Neural progenitor cell (in vitro differentiated cells): ENCODE measurements at regions not wholly inside any gene's neighbourhood (a gene's known extent, or its start where the extent isn't known, plus 50 kb on each side); places are given as distances from the start of the nearest gene placed in this dataset.

ENCODE experiments used
- DNase-seq: peaks from one replicate; pipeline ENCODE4 v3.0.0-alpha.2; 2016; ENCODE audit warnings: low spot score
- H2AFZ ChIP-seq: fragments of 200-600 bp; sonication (generic); replicated peaks from 2 replicates; pipeline ENCODE4 v1.6.1; 2016; ENCODE audit warnings: antibody characterized with exemption
- H3F3A ChIP-seq: fragments of 200-600 bp; sonication (generic); 2 replicates; pipeline ENCODE4 v1.6.1; 2016; ENCODE audit warnings: antibody characterized with exemption, low read depth
- H3K27ac ChIP-seq: fragments of 200-600 bp; sonication (generic); 2 replicates; pipeline ENCODE4 v1.5.1; 2016; ENCODE audit warnings: mild to moderate bottlenecking
- H3K27me3 ChIP-seq: fragments of 200-600 bp; sonication (generic); 2 replicates; pipeline ENCODE4 v1.6.1; 2016; ENCODE audit warnings: mild to moderate bottlenecking, moderate library complexity
- H3K36me3 ChIP-seq: fragments of 200-600 bp; sonication (generic); 2 replicates; pipeline ENCODE4 v1.5.1; 2016
- H3K4me1 ChIP-seq: fragments of 200-600 bp; sonication (generic); 2 replicates; pipeline ENCODE4 v1.6.1; 2016; ENCODE audit warnings: mixed run types
- H3K4me2 ChIP-seq: fragments of 200-600 bp; sonication (generic); 2 replicates; pipeline ENCODE4 v1.6.1; 2016
- H3K4me3 ChIP-seq: fragments of 200-600 bp; sonication (generic); 2 replicates; pipeline ENCODE4 v1.5.1; 2016
- H3K79me2 ChIP-seq: fragments of 200-600 bp; sonication (generic); 2 replicates; pipeline ENCODE4 v1.6.1; 2016; ENCODE audit warnings: low read depth
- H3K9ac ChIP-seq: fragments of 200-600 bp; sonication (generic); 2 replicates; pipeline ENCODE4 v1.6.1; 2016
- H3K9me3 ChIP-seq: fragments of 200-600 bp; sonication (generic); 2 replicates; pipeline ENCODE4 v1.5.1; 2016; ENCODE audit warnings: low read depth
- H4K20me1 ChIP-seq: fragments of 200-600 bp; sonication (generic); 2 replicates; pipeline ENCODE4 v1.6.1; 2016; ENCODE audit warnings: low read depth
- H3K27ac Mint-ChIP-seq: 3 replicates; pipeline ENCODE4 v1.8.0; 2021; ENCODE audit warnings: mixed read lengths
- H3K27me3 Mint-ChIP-seq: 2 replicates; pipeline ENCODE4 v1.8.0; 2022; ENCODE audit warnings: low read depth, mild to moderate bottlenecking, inconsistent platforms, moderate library complexity, mixed read lengths; ENCODE audit not compliant: insufficient read depth
- H3K36me3 Mint-ChIP-seq: 3 replicates; pipeline ENCODE4 v1.8.0; 2021; ENCODE audit warnings: mixed read lengths
- H3K4me1 Mint-ChIP-seq: 3 replicates; pipeline ENCODE4 v1.8.0; 2021; ENCODE audit warnings: mixed read lengths
- H3K4me3 Mint-ChIP-seq: 3 replicates; pipeline ENCODE4 v1.8.0; 2021; ENCODE audit warnings: mild to moderate bottlenecking, moderate library complexity, mixed read lengths
- H3K9me3 Mint-ChIP-seq: 3 replicates; pipeline ENCODE4 v1.8.0; 2020; ENCODE audit warnings: mixed read lengths
- EZH2 ChIP-seq: fragments of 200-600 bp; sonication (generic); IDR thresholded peaks from 2 replicates; pipeline ENCODE4 v1.6.1; 2017; ENCODE audit warnings: antibody characterized with exemption, mild to moderate bottlenecking, moderate library complexity
- EZH2phosphoT487 ChIP-seq: fragments of 200-600 bp; sonication (generic); IDR thresholded peaks from 2 replicates; pipeline ENCODE4 v1.6.1; 2017; ENCODE audit warnings: antibody characterized with exemption
- TF ChIP-seq, protein P1 (sequence below): fragments of 200-600 bp; sonication (generic); IDR thresholded peaks from 2 replicates; pipeline ENCODE4 v1.5.1; 2017; ENCODE audit warnings: antibody characterized with exemption, mild to moderate bottlenecking

DNA sequence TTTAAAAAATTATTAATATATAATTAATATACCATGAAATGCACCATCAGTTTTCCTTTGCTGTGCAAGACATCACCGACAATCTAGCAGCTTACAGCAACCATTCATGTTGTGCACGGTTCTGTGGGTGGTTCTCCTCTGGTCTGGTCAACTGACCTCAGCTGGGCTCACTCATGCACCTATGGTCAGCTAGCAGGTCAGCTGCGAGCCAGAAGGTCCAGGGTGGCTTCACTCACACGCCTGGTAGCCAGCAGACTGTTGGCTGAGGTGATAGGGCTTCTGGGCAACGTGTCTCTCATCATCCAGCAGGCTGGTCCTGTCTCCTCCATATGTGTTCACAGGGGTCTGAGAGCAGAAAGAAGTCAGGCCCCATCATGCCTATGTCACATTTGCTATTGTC, 210.4 kb downstream of the KIF26A start:
- Histone ChIP-seq H3K79me2 (no peaks in the 10 kb centered on the region), H3K4me1 (no peaks in the 10 kb centered on the region), H3K27ac (no peak overlapping the region), H3F3A (no peaks in the 10 kb centered on the region), H3K9ac (no peak overlapping the region), H2AFZ (no peak overlapping the region), H3K9me3 (no peaks in the 10 kb centered on the region), H3K27me3 (no peaks in the 10 kb centered on the region), H4K20me1 (no peaks in the 10 kb centered on the region), H3K4me2 (no peak overlapping the region), H3K4me3 (no peak overlapping the region), H3K36me3 (no peaks in the 10 kb centered on the region)
- Mint-ChIP-seq H3K27ac (no peak overlapping the region), H3K9me3 (no peaks in the 10 kb centered on the region), H3K36me3 (no peaks in the 10 kb centered on the region), H3K27me3 (peaks cover 5% of the 10 kb centered on the region), H3K4me3 (no peak overlapping the region), H3K4me1 (peaks cover 5% of the 10 kb centered on the region)
- DNase-seq, result no peak
- TF ChIP-seq EZH2 (no peak), EZH2phosphoT487 (no peak)

DNA sequence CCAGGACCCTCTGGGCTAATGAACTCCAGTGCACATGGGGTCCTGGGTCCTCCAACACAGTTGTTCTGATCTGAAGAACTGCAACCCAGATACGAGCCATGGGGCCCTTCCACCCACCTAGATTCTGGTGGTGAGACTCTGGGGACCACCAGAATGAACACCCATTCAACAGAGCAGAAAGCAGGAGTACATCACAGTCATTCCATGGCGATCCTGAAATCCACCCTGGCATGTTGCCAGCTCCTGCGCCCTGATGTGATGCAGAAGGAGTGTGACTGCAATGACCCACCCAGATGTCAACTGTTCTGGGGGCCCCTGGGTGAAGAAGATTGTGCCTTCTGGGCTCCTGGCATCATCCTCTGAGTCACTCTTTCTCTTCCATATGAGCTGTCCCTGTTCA, 211.6 kb downstream of the KIF26A start:
- no peak overlapping the region for H2AFZ ChIP-seq
- no peaks in the 10 kb centered on the region for H3K36me3 ChIP-seq
- no peak overlapping the region for H3K9ac ChIP-seq

DNA sequence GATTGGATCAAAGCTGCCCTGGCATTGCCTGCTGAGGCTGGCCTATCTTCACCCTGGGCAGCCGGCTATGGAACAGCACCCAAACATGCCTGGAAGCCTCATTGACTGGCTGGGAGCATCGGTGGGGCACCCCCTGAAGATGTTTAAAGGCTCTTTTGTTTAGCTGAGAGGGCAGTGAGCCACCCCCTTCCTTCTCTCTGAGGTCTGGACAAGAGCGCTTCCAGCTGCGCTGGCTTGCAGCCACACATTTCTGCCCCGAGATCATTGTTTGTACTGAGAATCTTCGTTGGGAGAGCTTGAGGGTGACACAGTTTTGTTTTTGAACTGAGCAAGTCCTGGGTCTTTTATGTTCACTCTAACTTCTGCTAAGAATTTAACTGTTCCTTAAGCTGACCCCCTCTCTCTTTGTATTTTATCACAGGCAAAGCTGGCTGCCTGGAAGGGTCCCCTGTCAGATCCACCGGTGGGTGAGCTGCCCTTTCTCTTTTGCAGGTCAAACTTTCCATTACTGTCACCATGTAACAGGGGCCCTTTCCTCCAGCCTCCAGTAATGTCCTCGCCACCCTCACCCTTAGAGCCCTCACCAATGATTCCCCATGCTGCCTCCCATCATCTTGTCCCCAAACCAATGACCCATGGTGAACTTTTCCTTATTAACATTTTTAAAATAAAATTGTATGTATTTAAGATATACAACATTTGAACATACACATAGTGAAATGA, 212.2 kb downstream of the KIF26A start:
- Histone ChIP-seq H4K20me1 (no peaks in the 10 kb centered on the region), H3K79me2 (no peaks in the 10 kb centered on the region), H3F3A (no peaks in the 10 kb centered on the region), H3K9ac (no peak overlapping the region), H3K9me3 (no peaks in the 10 kb centered on the region), H3K27me3 (no peaks in the 10 kb centered on the region), H3K4me2 (no peak overlapping the region), H2AFZ (no peak overlapping the region), H3K4me3 (no peak overlapping the region), H3K27ac (no peak overlapping the region), H3K36me3 (no peaks in the 10 kb centered on the region), H3K4me1 (no peaks in the 10 kb centered on the region)
- H3K36me3 Mint-ChIP-seq, result no peaks in the 10 kb centered on the region
- no peak for DNase-seq
- no peak overlapping the region for H3K27ac Mint-ChIP-seq
- H3K9me3 Mint-ChIP-seq, result no peaks in the 10 kb centered on the region
- TF ChIP-seq EZH2phosphoT487, result no peak
- TF ChIP-seq, protein P1, sequence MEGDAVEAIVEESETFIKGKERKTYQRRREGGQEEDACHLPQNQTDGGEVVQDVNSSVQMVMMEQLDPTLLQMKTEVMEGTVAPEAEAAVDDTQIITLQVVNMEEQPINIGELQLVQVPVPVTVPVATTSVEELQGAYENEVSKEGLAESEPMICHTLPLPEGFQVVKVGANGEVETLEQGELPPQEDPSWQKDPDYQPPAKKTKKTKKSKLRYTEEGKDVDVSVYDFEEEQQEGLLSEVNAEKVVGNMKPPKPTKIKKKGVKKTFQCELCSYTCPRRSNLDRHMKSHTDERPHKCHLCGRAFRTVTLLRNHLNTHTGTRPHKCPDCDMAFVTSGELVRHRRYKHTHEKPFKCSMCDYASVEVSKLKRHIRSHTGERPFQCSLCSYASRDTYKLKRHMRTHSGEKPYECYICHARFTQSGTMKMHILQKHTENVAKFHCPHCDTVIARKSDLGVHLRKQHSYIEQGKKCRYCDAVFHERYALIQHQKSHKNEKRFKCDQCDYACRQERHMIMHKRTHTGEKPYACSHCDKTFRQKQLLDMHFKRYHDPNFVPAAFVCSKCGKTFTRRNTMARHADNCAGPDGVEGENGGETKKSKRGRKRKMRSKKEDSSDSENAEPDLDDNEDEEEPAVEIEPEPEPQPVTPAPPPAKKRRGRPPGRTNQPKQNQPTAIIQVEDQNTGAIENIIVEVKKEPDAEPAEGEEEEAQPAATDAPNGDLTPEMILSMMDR, result no peak
- no peak for TF ChIP-seq EZH2
- H3K4me1 Mint-ChIP-seq, result peaks cover 12% of the 10 kb centered on the region
- no peaks in the 10 kb centered on the region for H3K27me3 Mint-ChIP-seq
- no peak overlapping the region for H3K4me3 Mint-ChIP-seq

More for the DNA sequence above, 211.6 kb downstream of the KIF26A start:
- H3K79me2 ChIP-seq, result no peaks in the 10 kb centered on the region
- Mint-ChIP-seq H3K36me3 (no peaks in the 10 kb centered on the region), H3K4me1 (peaks cover 11% of the 10 kb centered on the region), H3K4me3 (no peak overlapping the region), H3K9me3 (no peaks in the 10 kb centered on the region), H3K27me3 (no peaks in the 10 kb centered on the region), H3K27ac (no peak overlapping the region)
- no peak overlapping the region for H3K27ac ChIP-seq
- no peaks in the 10 kb centered on the region for H3K9me3 ChIP-seq
- TF ChIP-seq, protein P1, result no peak
- no peak for TF ChIP-seq EZH2
- no peak for TF ChIP-seq EZH2phosphoT487
- no peaks in the 10 kb centered on the region for H4K20me1 ChIP-seq
- no peaks in the 10 kb centered on the region for H3K4me1 ChIP-seq
- no peak overlapping the region for H3K4me2 ChIP-seq
- H3K4me3 ChIP-seq, result no peak overlapping the region
- no peaks in the 10 kb centered on the region for H3F3A ChIP-seq
- no peak for DNase-seq
- H3K27me3 ChIP-seq, result no peaks in the 10 kb centered on the region

DNA sequence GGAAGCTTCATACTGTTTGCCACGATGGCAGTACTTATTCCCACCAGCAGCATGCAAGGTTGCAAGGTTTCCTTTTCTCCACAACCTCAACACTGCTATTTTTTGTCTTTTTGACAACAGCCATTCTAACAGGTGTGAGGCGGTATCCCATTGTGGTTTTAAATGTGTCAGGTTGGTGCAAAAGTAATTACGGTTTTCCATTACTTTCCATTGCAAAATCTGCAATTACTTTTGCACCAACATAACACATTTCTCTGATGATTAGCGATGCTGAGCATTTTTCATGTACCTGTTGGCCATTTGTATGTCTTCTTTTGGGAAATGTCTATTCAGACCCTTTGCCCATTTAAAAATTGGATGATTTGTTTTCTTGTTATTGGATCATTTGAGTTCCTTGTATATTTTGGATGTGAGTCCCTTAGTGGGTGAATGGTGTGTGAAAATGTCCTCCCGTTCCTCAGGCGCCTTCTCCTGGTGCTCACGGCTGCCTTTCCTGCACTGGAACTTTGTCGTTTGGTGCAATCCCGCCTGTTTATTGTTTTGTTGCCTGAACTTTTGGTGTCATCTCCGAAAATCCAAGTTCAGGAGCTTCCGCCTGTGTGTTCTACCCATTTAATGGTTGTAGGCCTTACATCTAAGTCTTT, 213.6 kb downstream of the KIF26A start:
- no peaks in the 10 kb centered on the region for H3K36me3 Mint-ChIP-seq
- H3K27ac Mint-ChIP-seq, result no peak overlapping the region
- peaks cover 14% of the 10 kb centered on the region for H3K4me1 Mint-ChIP-seq
- H2AFZ ChIP-seq, result no peak overlapping the region
- no peaks in the 10 kb centered on the region for H4K20me1 ChIP-seq
- TF ChIP-seq EZH2phosphoT487 (no peak), EZH2 (no peak)
- TF ChIP-seq, protein P1, result no peak
- H3F3A ChIP-seq, result no peaks in the 10 kb centered on the region
- H3K9ac ChIP-seq, result no peak overlapping the region
- H3K9me3 ChIP-seq, result no peaks in the 10 kb centered on the region
- no peak overlapping the region for H3K4me2 ChIP-seq
- no peaks in the 10 kb centered on the region for H3K27me3 Mint-ChIP-seq
- no peaks in the 10 kb centered on the region for H3K27me3 ChIP-seq
- H3K27ac ChIP-seq, result no peak overlapping the region
- H3K79me2 ChIP-seq, result no peaks in the 10 kb centered on the region
- H3K4me3 ChIP-seq, result no peak overlapping the region
- H3K9me3 Mint-ChIP-seq, result no peaks in the 10 kb centered on the region
- no peak for DNase-seq
- H3K4me3 Mint-ChIP-seq, result no peak overlapping the region
- no peaks in the 10 kb centered on the region for H3K4me1 ChIP-seq
- H3K36me3 ChIP-seq, result no peaks in the 10 kb centered on the region
